Spinal cord (tissue), 9 donors: ENCODE measurements at regions not wholly inside any gene's neighbourhood (a gene's known extent, or its start where the extent isn't known, plus 50 kb on each side); places are given as distances from the start of the nearest gene placed in this dataset.
"Not testable (repeated sequence)": the region's sequence is repeated elsewhere in the genome, so short reads cannot be mapped to it uniquely, and the experiment has no call there.

Source experiments
- DNase-seq, 6 donors: peaks; one replicate each; pipeline versions ENCODE4 v3.0.0 to v3.0.0-alpha.2; 2013 to 2015; ENCODE audit warnings: low spot score in 6 of 6, low read depth in 4 of 6
- H3K27ac ChIP-seq: one replicate; pipeline ENCODE4 v1.5.1; 2013; ENCODE audit warnings: low read depth, low read length, control low read depth
- H3K27me3 ChIP-seq: one replicate; pipeline ENCODE4 v1.6.1; 2013; ENCODE audit warnings: low read length; ENCODE audit not compliant: control insufficient read depth, insufficient read depth
- H3K36me3 ChIP-seq: one replicate; pipeline ENCODE4 v1.6.1; 2013; ENCODE audit warnings: low read length; ENCODE audit not compliant: control insufficient read depth, insufficient read depth
- H3K4me1 ChIP-seq: one replicate; pipeline ENCODE4 v1.6.1; 2013; ENCODE audit warnings: low read length; ENCODE audit not compliant: control insufficient read depth, insufficient read depth
- H3K4me3 ChIP-seq: one replicate; pipeline ENCODE4 v1.5.1; 2013; ENCODE audit warnings: low read depth, low read length, control low read depth
- H3K9me3 ChIP-seq: one replicate; pipeline ENCODE4 v1.6.1; 2013; ENCODE audit warnings: low read length; ENCODE audit not compliant: control insufficient read depth, insufficient read depth
- WGBS: methylation state at CpG from one replicate; pipeline ENCODE4 v1.1.5; 2013; ENCODE audit warnings: missing lambda C conversion rate; ENCODE audit not compliant: insufficient coverage; 5-methylcytosine and 5-hydroxymethylcytosine counted together
- donor health status: healthy.

DNA sequence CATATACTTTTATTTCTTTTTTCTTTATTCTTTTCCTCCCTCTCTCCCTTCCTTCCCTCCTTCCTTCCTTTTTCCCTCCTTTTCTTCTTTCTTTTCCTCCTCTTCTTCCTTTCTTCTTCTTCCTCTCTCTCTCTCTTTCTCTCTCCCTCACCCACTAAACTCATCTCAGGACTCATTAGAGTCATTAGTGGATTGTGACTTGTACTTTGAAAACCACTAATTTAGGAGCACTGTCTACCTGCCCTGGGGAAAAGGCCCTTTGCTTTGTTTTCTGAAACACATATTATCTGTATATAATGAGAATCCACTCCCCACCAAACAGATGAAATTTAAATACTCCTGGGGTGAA, 68.7 kb upstream of the CEP85L start:
- Histone ChIP-seq H3K36me3 (no peaks in the 10 kb centered on the region), H3K27ac (no peak overlapping the region)

DNA sequence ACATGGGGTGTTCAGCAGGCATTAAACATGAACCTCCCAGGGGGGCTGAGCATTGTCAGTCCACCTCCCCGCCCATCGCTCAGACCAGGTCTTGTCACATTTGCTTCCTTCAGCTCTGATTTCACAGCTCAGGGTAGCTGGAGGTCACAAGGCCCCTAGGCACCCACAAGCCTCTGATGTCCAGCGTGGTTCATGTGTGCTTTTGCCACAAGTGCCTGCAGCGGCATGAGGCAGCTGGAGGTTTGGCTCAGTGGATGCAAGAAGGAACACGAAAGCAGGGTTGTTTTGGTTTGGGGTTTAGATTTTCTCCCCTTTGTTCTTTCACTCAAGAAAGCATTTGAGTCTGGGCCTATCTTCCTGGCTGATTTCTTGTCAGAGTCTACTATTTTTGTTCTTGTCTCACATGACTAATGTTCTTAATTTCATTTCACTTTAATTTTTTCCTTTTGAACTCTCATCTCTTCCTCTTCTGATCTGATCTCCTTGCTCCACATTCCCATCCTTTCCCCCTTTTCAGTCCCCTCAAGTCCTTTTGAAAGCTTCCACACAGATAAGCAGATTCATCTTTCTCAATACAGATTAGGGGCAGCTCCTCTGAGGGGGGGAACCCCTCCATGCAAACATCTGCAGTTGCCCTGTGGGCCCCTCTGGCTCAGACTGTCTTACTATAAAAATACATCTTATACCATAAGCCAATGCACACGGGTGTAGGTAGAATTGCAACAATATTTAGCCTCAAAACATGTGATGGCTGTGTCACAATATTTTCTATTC, 68.1 kb upstream of the CEP85L start:
- Histone ChIP-seq H3K4me3 (no peak overlapping the region), H3K36me3 (no peaks in the 10 kb centered on the region), H3K27ac (no peak overlapping the region), H3K27me3 (no peaks in the 10 kb centered on the region), H3K4me1 (no peaks in the 10 kb centered on the region), H3K9me3 (no peaks in the 10 kb centered on the region)
- no peak for DNase-seq
- WGBS, result 89% methylated on average over 6 of the region's 6 CpGs

More for the DNA sequence above, 68.7 kb upstream of the CEP85L start:
- no peaks in the 10 kb centered on the region for H3K4me1 ChIP-seq
- H3K4me3 ChIP-seq, result no peak overlapping the region
- H3K9me3 ChIP-seq, result no peaks in the 10 kb centered on the region
- H3K27me3 ChIP-seq, result no peaks in the 10 kb centered on the region
- DNase-seq, result no peak

DNA sequence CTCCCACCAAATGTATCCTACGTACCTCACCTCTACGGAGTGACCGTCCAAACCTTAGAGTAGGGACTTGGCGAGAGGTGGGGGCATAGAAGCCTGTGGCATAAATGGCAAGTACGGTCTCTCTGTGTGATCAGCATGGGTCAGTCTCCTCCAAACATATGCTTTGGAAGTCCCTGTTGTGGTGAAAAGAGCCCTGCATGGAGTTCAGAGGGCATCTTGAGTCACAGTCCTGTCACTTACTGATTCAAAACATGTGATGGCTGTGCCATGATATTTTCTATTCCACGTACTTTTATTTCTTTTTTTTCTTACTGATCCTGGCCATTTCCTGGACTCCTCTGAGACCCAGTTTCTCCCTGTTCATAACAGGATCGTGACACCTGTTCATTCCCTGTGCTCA, 67.5 kb upstream of the CEP85L start:
- no peaks in the 10 kb centered on the region for H3K36me3 ChIP-seq
- no peak for DNase-seq
- H3K27ac ChIP-seq, result no peak overlapping the region
- WGBS, result 86% methylated on average over 4 of the region's 7 CpGs
- no peaks in the 10 kb centered on the region for H3K4me1 ChIP-seq
- H3K27me3 ChIP-seq, result no peaks in the 10 kb centered on the region
- no peak overlapping the region for H3K4me3 ChIP-seq
- H3K9me3 ChIP-seq, result no peaks in the 10 kb centered on the region

DNA sequence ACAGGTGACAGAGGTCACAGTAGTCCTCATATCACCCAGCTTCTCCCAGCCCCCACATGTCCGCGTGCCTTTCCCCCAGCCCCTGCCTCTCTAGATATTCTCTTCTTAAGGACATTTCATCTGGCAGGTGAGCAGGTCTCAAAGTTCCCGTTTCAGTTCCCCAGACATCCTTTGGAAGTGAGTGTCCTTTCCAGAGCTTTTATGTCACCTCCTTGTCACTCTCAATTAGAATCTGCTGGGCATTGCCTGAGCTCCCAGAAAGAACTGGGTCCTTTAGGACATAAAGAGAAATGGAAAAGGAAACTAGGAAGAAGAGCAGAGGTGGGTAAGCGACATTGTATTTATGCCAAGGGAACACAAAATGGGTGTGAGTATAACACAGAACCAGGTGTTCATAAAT, 66.9 kb upstream of the CEP85L start:
- no peaks in the 10 kb centered on the region for H3K36me3 ChIP-seq
- no peak overlapping the region for H3K27ac ChIP-seq
- WGBS, result 100% methylated on average over 3 of the region's 4 CpGs
- no peaks in the 10 kb centered on the region for H3K4me1 ChIP-seq
- no peaks in the 10 kb centered on the region for H3K27me3 ChIP-seq
- H3K4me3 ChIP-seq, result no peak overlapping the region
- H3K9me3 ChIP-seq, result no peaks in the 10 kb centered on the region
- DNase-seq, result no peak

DNA sequence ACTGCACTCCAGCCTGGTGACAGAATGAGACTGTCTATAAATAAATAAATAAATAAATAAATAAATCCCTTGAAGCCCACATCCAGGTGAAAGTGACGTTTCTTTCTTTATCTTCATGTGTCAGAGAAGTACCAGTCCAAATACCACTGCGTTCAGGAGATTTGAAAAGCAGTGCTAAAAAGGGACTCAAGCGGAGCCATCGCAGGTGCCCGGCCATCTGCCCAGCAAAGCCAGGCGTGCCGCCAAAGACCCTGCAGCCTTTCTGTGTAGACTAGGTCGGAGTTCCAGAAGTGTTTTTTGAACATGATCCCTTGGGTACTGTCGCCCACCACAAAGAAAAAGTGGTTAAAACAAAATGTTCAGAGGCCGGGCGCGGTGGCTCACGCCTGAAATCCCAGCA, 65.7 kb upstream of the CEP85L start:
- H3K4me1 ChIP-seq, result no peaks in the 10 kb centered on the region
- DNase-seq, result no peak
- no peaks in the 10 kb centered on the region for H3K27me3 ChIP-seq
- H3K27ac ChIP-seq, result no peak overlapping the region
- no peaks in the 10 kb centered on the region for H3K36me3 ChIP-seq
- 95% methylated on average over 13 of the region's 13 CpGs for WGBS
- H3K4me3 ChIP-seq, result no peak overlapping the region
- no peaks in the 10 kb centered on the region for H3K9me3 ChIP-seq

DNA sequence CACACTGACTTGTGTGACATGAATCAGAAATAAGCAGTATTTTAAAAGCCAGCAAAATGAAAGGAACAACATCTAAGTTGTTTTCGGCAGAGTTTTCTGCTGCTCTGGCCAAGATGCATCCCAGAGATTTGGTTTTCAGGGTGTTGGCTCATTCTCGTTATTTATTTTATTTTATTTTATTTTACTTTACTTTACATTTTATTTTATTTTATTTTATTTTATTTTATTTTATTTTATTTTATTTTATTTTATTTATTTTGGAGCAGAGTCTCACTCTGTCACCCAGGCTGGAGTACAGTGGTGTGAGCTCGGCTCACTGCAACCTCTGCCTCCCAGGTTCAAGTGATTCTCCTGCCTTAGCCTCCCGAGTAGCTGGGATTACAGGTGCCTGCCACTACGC, 64.5 kb upstream of the CEP85L start:
- H3K27ac ChIP-seq, H3K27me3 ChIP-seq, DNase-seq, H3K9me3 ChIP-seq, H3K36me3 ChIP-seq, H3K4me3 ChIP-seq, H3K4me1 ChIP-seq: not testable (repeated sequence)
- 100% methylated on average over 1 of the region's 5 CpGs for WGBS

DNA sequence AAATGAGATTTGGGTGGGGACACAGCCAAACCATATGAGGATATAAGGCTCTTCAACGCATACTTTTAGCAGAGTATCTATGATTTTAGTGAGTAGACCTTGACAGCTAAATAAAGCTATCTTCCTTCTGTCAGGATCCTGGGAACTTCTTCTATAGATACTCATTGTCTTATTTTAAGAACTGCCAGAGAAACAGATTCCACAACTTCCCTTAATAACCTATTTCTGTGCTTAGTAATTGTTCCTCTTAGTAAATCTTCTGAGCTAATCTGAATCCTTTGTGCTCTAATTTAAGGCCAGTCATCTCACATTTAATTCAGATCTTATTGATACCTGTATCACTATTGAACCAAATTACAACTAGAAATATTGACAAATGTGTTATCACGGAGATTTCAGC, 64.0 kb upstream of the CEP85L start:
- no peak overlapping the region for H3K27ac ChIP-seq
- no peak for DNase-seq
- H3K4me1 ChIP-seq, result no peaks in the 10 kb centered on the region
- H3K36me3 ChIP-seq, result no peaks in the 10 kb centered on the region
- H3K27me3 ChIP-seq, result no peaks in the 10 kb centered on the region
- no peaks in the 10 kb centered on the region for H3K9me3 ChIP-seq
- whole genome bisulfite sequencing, result no CpG with 5 or more reads among the region's 2 CpGs
- no peak overlapping the region for H3K4me3 ChIP-seq

DNA sequence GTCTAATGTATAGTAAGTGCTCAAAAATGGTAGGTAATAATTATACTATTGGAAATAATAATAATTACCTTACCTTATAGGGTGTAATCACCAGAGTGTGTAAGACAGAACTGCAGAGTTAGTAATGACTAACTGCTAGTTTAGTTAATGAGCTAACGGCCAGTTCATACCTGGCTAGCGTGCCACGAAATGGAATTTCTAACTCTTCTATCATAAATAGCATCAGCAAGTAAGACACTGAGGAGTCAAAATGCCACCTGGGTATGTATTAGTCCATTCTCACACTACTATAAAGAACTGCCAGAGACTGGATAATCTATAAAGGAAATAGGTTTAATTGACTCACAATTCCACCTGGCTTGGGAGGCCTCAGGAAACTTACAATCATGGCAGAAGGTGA, 63.4 kb upstream of the CEP85L start:
- no peak overlapping the region for H3K4me3 ChIP-seq
- no peak for DNase-seq
- H3K36me3 ChIP-seq, result no peaks in the 10 kb centered on the region
- no peak overlapping the region for H3K27ac ChIP-seq
- H3K27me3 ChIP-seq, result no peaks in the 10 kb centered on the region
- no peaks in the 10 kb centered on the region for H3K9me3 ChIP-seq
- no peaks in the 10 kb centered on the region for H3K4me1 ChIP-seq
- no CpG with 5 or more reads among the region's 3 CpGs for WGBS

DNA sequence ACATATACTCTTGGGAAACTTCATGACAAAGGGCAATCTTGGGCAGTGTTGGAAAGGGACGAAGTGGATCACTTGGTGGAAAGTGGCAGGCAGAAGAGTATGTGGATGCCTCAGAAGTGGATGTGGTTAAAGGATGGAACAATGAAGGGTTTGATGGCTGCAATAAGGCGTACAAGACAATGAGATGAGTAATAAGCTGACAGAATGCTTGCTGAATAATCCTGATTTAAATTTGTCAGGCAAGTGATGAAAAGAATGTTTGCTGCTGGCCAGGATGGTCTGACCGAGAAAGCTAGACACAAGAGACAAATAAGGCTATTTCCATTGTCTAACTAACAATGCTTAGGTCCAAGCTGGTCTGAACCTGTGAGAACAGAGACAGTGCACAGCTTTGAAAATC, 61.6 kb upstream of the CEP85L start:
- peaks cover 3% of the 10 kb centered on the region for H3K4me1 ChIP-seq
- no peaks in the 10 kb centered on the region for H3K9me3 ChIP-seq
- no peak overlapping the region for H3K4me3 ChIP-seq
- no peaks in the 10 kb centered on the region for H3K27me3 ChIP-seq
- 67% methylated on average over 3 of the region's 3 CpGs for WGBS
- H3K27ac ChIP-seq, result no peak overlapping the region
- H3K36me3 ChIP-seq, result no peaks in the 10 kb centered on the region
- no peak for DNase-seq

DNA sequence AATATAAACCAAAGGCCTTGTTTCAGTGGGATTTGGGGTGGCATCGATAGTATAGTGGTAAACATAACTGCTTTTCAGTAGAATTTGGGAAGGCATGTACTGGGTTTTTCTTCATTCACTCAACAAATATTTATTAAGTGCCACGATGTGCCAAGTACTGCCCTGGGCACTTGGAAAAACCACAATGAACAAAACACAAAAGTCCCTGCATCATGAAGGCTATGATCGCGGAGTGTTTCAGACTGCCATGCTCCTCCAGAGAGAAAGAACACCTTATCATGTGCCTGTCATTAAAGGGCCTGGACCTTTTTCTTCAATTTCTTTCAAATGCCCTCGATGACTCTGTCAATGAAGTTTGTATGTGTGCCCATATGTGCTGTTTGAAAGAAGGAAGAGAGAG, 59.2 kb upstream of the CEP85L start:
- Histone ChIP-seq H3K27ac (no peak overlapping the region), H3K4me3 (no peak overlapping the region), H3K36me3 (no peaks in the 10 kb centered on the region), H3K4me1 (peaks cover 3% of the 10 kb centered on the region), H3K27me3 (no peaks in the 10 kb centered on the region), H3K9me3 (no peaks in the 10 kb centered on the region)
- no peak for DNase-seq
- 81% methylated on average over 2 of the region's 5 CpGs for WGBS
